ENCODE measurements at regions not wholly inside any gene's neighbourhood (a gene's known extent, or its start where the extent isn't known, plus 50 kb on each side); places are given as distances from the start of the nearest gene placed in this dataset.

GRCh38 chr6:166860392-166860791 lies 96.0 kb downstream of the RNASET2 start (continued):
- TF ChIP-seq RARB (CRISPR knock-in tag; IDR thresholded peaks at IDR 0.05): no peak

GRCh38 chr6:166855416-166855815 lies 100.9 kb downstream of the RNASET2 start:
- TF ChIP-seq ZNF565 (CRISPR knock-in tag; conservative IDR thresholded peaks at IDR 0.05; ENCODE audit: low read depth): no peak
- no peak for TF ChIP-seq TCF4 (CRISPR knock-in tag; IDR thresholded peaks at IDR 0.05; ENCODE audit: borderline replicate concordance)
- no peak for TF ChIP-seq PATZ1 (CRISPR knock-in tag; IDR thresholded peaks at IDR 0.05; ENCODE audit: borderline replicate concordance)
- TF ChIP-seq OSR1 (CRISPR knock-in tag; IDR thresholded peaks at IDR 0.05): no peak
- no peak for ATAC-seq

- ATAC-seq: no peak
- no peak for TF ChIP-seq ZNF565 (CRISPR knock-in tag; conservative IDR thresholded peaks at IDR 0.05; ENCODE audit: low read depth)
- no peak for TF ChIP-seq OSR1 (CRISPR knock-in tag; IDR thresholded peaks at IDR 0.05)
- TF ChIP-seq ZNF70 (CRISPR knock-in tag; IDR thresholded peaks at IDR 0.05): no peak
- TF ChIP-seq TSHZ2 (CRISPR knock-in tag; IDR thresholded peaks at IDR 0.05): no peak
- TF ChIP-seq RARB (CRISPR knock-in tag; IDR thresholded peaks at IDR 0.05): no peak
- TF ChIP-seq BACH2 (CRISPR knock-in tag; IDR thresholded peaks at IDR 0.05; ENCODE audit: borderline replicate concordance): no peak
- TF ChIP-seq ZFP3 (CRISPR knock-in tag; IDR thresholded peaks at IDR 0.05): no peak
These were observed 102.7 kb downstream of the RNASET2 start for GRCh38 chr6:166853371-166854325.

- TF ChIP-seq BACH2 (CRISPR knock-in tag; IDR thresholded peaks at IDR 0.05; ENCODE audit: borderline replicate concordance): no peak
- TF ChIP-seq CSRNP3 (CRISPR knock-in tag; IDR thresholded peaks at IDR 0.05): no peak
- TF ChIP-seq ZNF8 (CRISPR knock-in tag; IDR thresholded peaks at IDR 0.05): no peak
- TF ChIP-seq TSHZ2 (CRISPR knock-in tag; IDR thresholded peaks at IDR 0.05): no peak
- no peak for TF ChIP-seq ZNF565 (CRISPR knock-in tag; conservative IDR thresholded peaks at IDR 0.05; ENCODE audit: low read depth)
- TF ChIP-seq SNAI2 (CRISPR knock-in tag; IDR thresholded peaks at IDR 0.05): no peak
- TF ChIP-seq PATZ1 (CRISPR knock-in tag; IDR thresholded peaks at IDR 0.05; ENCODE audit: borderline replicate concordance): no peak
- TF ChIP-seq RARB (CRISPR knock-in tag; IDR thresholded peaks at IDR 0.05): no peak
- no peak for TF ChIP-seq CREB5 (CRISPR knock-in tag; IDR thresholded peaks at IDR 0.05; ENCODE audit: low read depth)
- TF ChIP-seq ZFP3 (CRISPR knock-in tag; IDR thresholded peaks at IDR 0.05): no peak
- no peak for TF ChIP-seq CSDC2 (CRISPR knock-in tag; IDR thresholded peaks at IDR 0.05)
- no peak for TF ChIP-seq OSR1 (CRISPR knock-in tag; IDR thresholded peaks at IDR 0.05)
- no peak for TF ChIP-seq POU6F1 (CRISPR knock-in tag; IDR thresholded peaks at IDR 0.05; ENCODE audit: borderline replicate concordance, low read depth)
- TF ChIP-seq ZC3H10 (CRISPR knock-in tag; IDR thresholded peaks at IDR 0.05): no peak
- no peak for TF ChIP-seq ESRRG (CRISPR knock-in tag; IDR thresholded peaks at IDR 0.05)
- no peak for TF ChIP-seq GLIS3 (CRISPR knock-in tag; IDR thresholded peaks at IDR 0.05)
- no peak for TF ChIP-seq ARNTL (CRISPR knock-in tag; IDR thresholded peaks at IDR 0.05; ENCODE audit: borderline replicate concordance, low read depth)
- no peak for ATAC-seq
These were observed 103.8 kb downstream of the RNASET2 start for GRCh38 chr6:166852451-166852975.

All from SK-N-SH treated with all-trans-retinoic acid at 6 μM for 48 hours (cell line).